ENCODE measurements at regions not wholly inside any gene's neighbourhood (a gene's known extent, or its start where the extent isn't known, plus 50 kb on each side); places are given as distances from the start of the nearest gene placed in this dataset.
"Not testable (repeated sequence)": the region's sequence is repeated elsewhere in the genome, so short reads cannot be mapped to it uniquely, and the experiment has no call there.

- DNase-seq, result no peak
Measured at GRCh38 chr3:28039829-28040228, 201.6 kb upstream of the CMC1 start.

GRCh38 chr3:28042095-28042635 is 199.3 kb upstream of the CMC1 start:
- no peak for DNase-seq

- DNase-seq, result no peak
Measured at GRCh38 chr3:28042707-28043106, 198.7 kb upstream of the CMC1 start.

- no peak for DNase-seq
Measured at GRCh38 chr3:28050120-28050519, 191.3 kb upstream of the CMC1 start.

- DNase-seq, result no peak
Measured at GRCh38 chr3:28050885-28051284, 190.5 kb upstream of the CMC1 start.

GRCh38 chr3:28053759-28054158 is 187.7 kb upstream of the CMC1 start:
- DNase-seq, result no peak

- no peak for DNase-seq
Measured at GRCh38 chr3:28056806-28057205, 184.6 kb upstream of the CMC1 start.

- DNase-seq, result no peak
Measured at GRCh38 chr3:28057539-28057938, 183.9 kb upstream of the CMC1 start.

GRCh38 chr3:28059199-28059598 is 182.2 kb upstream of the CMC1 start:
- DNase-seq, result not testable (repeated sequence)

- no peak for DNase-seq
Measured at GRCh38 chr3:28066020-28066419, 175.4 kb upstream of the CMC1 start.

- no peak for DNase-seq
Measured at GRCh38 chr3:28067014-28067413, 174.4 kb upstream of the CMC1 start.

GRCh38 chr3:28068342-28068741 is 173.1 kb upstream of the CMC1 start:
- DNase-seq, result no peak

- no peak for DNase-seq
Measured at GRCh38 chr3:28069438-28069837, 172.0 kb upstream of the CMC1 start.

- no peak for DNase-seq
Measured at GRCh38 chr3:28076246-28076645, 165.2 kb upstream of the CMC1 start.

GRCh38 chr3:28077572-28077971 is 163.8 kb upstream of the CMC1 start:
- DNase-seq, result no peak

- no peak for DNase-seq
Measured at GRCh38 chr3:28078536-28078935, 162.9 kb upstream of the CMC1 start.

GRCh38 chr3:28080716-28081115 is 160.7 kb upstream of the CMC1 start:
- DNase-seq, result no peak

GRCh38 chr3:28081533-28081947 is 159.9 kb upstream of the CMC1 start:
- DNase-seq, result no peak

GRCh38 chr3:28087591-28087990 is 153.8 kb upstream of the CMC1 start:
- no peak for DNase-seq

- DNase-seq, result no peak
Measured at GRCh38 chr3:28088811-28089526, 152.4 kb upstream of the CMC1 start.

- no peak for DNase-seq
Measured at GRCh38 chr3:28089527-28089897, 151.9 kb upstream of the CMC1 start.

- no peak for DNase-seq
Measured at GRCh38 chr3:28099296-28099695, 142.1 kb upstream of the CMC1 start.

GRCh38 chr3:28101705-28102104 is 139.7 kb upstream of the CMC1 start:
- DNase-seq, result no peak

- DNase-seq, result no peak
Measured at GRCh38 chr3:28103861-28104260, 137.6 kb upstream of the CMC1 start.

- DNase-seq, result no peak
Measured at GRCh38 chr3:28104896-28105534, 136.4 kb upstream of the CMC1 start.
